Activated CD4-positive, alpha-beta T cell treated with anti-CD3 and anti-CD28 coated beads, Interleukin-2, Interleukin-6, amounts not matched to agents 100 ng/mL and 50 ng/mL, durations not matched to agents 16 hours and 8 hours (primary cell): ENCODE measurements at regions not wholly inside any gene's neighbourhood (a gene's known extent, or its start where the extent isn't known, plus 50 kb on each side); places are given as distances from the start of the nearest gene placed in this dataset.
"Not testable (repeated sequence)": the region's sequence is repeated elsewhere in the genome, so short reads cannot be mapped to it uniquely, and the experiment has no call there.

Experiments
- DNase-seq: peaks from one replicate; pipeline ENCODE4 v3.0.0-alpha.2; 2020

DNA sequence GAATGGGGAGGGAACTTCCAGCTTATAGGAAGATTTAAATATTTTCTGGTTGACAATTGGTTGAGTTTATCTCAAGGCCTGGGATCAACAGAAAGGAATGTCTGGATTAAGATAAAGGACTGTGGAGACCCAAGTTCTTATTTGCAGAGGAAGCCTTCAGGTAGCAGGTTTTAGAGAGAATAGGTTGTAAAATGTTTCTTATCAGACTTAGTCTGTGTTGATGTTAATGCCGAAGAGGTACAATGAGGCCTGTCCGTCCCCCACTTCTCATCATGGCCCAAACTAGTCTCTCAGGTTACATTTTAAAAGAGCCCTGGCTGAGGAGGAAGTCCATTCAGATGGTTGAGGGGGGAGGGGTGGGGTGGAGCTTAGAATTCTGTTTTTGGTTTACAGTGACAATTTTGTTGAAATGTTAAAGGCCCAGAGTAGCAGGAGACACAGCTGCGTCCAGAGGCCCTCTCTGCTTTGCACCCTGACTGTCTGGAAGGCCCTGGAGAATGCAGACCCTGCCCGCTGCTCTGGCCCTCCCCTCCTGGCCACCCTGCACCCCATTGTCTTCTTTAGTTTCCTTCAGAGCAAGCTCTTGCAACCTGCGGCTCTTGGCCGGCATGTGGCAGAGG, 672.5 kb upstream of the TMEM132C start:
- DNase-seq = no peak

DNA sequence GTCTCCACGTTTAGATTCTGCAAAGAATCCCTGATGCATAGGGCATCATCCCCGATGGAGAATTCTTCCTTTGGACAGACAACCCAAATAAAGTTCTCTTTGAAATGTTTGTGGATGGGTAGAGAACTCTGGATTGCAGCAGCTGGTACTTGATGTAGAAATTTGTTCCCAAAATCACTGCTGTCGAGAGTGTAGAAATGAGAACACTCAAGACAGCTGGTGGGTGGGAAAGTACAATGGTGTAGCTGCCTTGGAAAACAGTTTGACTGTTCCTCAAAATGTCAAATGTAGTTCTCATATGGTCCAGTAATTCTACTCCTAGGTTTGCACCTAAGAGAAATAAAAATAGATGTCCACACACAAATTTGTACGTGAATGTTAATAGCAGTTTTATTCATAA, 671.5 kb upstream of the TMEM132C start:
- DNase-seq = no peak

DNA sequence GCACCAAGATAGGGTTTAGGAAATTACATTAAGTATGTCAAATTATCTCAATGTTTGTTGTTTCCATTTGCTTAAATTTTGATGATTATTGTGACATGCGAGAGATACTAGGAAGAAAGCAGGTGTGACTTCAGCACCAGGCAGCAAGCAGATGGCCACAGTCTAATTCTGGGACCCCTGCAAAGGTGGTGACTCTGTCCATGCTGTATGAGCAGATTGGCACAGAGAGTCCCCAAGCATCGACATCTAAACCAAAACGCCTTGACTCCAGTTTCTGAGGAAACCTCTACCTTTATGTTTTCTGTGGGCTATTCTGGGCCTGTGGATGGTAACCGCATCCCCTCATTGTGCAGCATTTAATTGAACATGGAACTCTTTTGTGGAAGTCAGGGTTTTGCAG, 670.1 kb upstream of the TMEM132C start:
- no peak for DNase-seq

DNA sequence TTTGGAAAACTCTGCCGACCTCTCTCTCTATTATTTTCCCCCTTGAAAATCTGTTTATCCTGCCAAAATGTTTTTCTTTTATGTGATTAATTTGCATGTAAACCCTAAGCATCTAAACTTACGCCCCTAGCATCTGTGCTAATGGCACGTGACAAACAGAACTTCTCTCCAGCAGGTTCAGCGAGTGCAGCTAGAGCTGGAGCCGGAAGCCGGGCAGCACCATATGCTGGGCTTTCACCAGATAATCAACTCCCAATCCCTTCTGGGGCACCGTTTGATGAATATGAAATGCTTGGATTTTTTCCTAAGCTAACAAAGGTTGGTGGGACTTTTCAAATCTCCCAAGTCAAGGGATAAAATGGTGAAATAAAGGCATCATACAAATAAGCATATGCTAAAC, 667.5 kb upstream of the TMEM132C start:
- no peak for DNase-seq

DNA sequence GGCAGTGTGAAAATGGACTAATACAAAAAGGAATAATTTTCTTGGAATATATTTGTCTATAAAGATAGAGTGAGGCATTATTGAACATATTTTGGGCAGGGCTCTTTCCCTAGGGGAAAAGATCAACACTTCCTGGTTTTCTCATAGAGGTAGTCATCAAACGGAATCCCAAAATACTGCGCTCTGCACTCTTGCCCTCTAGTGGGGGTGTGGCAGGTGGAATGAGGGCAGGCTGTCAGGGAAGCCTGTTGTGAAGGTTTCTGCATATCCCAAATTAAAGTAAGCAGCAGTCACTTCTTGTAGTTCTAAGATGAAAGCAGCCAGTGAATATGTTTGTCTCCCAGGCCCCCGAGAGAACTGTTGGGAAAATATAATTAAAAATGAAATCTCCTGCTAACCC, 666.8 kb upstream of the TMEM132C start:
- no peak for DNase-seq

DNA sequence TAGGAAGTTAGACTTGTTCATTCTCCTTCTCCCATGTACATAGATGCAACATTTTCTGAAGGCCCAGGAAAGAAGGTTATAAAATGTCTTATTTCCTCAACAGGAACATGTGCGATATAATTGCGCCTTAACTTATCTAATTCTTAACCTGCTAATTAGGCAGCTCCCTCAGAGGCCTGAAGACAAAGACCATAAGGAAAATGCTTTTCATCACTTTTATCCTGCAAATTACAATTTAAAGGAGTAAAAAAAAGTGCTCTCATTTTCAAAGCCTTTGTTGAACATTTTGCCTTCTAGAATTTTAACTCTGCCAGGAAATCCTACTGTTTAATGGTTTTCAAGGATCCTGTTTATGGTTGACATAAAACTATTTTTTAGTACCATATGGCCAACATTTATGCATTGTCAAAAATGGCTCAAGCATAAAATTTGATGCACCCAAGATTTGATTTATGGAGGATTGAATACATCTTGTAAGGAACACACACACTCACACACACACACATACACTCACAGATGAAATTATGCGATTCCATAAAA, 660.4 kb upstream of the TMEM132C start:
- no peak for DNase-seq

DNA sequence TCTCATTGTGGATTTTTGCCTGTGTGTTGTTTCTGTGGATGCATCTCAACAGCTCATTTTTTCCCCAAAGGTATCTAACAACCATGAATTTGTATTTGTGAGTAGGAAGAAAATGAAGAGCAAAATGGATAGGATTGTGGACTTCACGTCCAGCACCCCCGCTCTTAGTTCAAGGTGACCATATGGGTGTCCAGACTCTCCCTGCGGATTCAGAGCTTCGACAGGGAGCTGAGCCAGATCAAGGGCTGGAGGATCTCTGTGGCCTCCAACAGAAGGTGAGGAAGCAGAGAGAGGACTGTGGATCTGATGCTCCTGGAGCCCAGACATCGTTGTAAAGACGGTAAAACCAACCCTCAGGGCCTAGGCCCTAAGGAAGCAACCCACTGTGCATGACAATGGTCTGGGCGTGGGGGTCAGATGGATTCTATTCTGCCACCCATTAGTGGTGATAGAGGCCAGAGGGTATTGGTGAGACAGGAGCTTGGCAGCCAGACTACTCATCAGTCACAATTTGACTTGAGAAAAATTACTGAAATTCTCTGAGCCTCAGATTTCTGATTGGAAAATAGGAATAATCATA, 659.7 kb upstream of the TMEM132C start:
- no peak for DNase-seq

DNA sequence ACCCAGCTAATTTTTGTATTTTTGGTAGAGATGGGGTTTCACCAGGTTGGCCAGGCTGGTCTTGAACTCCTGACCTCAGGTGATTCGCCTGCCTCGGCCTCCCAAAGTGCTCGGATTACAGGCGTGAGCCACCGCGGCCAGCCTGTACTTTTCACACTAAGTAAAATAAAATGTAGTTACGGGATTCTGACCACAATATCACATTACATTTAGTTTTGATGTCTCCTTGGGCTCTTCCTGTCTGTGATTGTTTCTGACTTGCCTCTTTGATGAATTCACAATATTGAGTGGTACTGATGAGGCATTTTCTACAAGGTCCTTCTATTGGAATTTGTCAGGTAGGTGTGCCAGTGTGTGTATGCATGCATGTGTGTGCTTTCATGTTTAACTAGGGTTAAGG, 658.6 kb upstream of the TMEM132C start:
- not testable (repeated sequence) for DNase-seq

DNA sequence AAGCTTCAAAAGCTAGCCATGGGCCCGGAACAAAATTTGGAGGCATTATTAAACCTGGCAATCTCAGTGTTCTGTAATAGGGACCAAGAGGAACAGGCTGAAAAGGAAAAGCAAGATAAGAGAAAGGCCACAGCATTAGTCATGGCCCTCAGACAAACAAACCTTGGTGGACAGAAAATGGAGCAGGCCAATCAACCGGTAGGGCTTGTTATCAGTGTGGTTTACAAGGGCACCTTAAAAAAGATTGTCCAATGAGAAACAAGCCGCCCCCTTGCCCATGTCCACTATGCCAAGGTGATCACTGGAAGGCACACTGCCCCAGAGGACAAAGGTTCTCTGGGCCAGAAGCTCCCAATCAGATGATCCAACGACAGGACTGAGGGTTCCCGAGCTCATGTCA, 653.9 kb upstream of the TMEM132C start:
- no peak for DNase-seq

DNA sequence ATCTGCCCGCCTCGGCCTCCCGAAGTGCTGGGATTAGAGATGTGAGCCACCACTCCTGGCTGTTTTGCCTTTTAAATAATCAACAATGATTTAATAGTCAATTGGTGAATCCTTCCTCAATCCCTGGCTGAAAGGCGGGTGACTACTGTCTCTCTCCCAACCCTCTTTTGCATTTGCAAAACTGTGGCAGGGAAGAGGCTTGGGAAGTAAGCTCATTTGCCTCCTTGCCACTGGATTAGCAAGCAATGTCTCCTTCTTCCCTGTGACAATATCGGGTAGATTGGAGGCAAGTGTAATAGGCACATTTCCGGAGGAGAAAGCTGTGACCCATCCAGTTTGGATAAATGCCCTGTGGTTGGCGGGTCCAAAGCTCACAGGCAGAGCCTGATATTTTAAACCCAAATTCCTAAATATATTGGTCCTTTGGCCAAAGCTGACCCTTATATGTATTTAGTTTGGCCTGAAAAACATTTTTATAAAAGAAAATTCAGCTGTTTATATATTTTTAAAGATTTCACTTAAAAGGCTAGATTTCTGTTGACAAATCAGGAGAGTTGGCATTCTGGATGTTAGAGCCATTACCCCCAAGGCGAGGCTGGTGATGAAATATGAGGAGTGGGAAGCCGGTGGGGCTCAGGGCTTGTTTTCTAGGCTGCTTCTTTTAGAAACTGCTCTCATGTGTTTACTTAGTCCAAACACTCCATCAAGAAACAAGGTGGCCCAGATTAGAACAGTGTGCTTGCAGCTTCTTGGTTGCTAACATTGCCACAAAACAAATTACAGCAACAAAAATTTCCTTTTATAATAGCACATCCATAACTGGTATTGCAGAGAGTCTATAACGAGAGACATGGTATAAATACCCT, 646.9 kb upstream of the TMEM132C start:
- DNase-seq = no peak

DNA sequence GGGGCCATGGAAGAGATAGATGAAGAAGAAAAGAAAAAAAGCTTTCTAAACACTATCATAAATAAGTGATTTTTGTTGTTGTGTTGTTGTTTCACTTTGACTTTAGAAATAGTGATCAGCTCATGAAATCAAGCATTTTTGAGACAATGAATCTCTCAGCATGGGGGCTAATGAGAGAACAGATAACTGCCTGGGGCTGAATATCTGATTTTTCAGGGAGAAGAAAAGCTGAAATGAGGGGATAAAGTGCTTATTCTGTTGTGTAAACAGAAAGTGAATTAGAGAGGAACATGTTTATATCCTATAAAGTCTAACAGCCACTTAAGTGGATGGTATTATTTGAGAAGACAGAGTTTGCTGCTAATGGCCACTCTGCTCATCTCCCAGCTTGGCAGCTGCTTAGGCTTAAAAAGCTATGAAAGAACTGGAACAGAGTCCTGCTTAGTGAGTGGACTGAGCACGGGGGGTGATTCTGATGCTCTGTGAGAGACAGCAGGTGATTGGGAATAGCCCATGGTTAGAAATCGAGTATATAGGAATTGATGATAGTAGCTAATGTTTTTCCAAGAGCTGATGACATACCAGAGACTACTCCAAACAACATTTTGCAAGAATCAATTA, 646.1 kb upstream of the TMEM132C start:
- DNase-seq = no peak

DNA sequence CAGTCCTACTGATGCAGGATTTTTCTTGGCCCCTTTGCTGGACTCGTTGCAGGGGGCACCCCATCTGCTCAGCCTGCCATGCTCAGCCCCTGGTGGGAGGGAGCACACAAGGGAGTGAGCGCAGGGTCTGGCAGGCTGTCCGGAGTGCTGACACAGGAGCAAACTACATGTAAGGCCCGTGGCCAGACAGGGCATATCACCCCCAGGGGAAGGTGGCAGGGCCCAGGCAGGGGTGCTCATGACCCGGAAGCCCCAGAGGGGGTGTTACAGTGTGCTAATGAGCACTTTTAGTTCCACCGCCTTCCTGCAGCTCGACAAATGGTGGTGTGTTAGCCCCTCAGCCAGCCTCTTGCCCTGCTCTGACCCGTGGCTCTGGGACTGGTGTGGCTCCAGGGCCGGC, 645.6 kb upstream of the TMEM132C start:
- no peak for DNase-seq

DNA sequence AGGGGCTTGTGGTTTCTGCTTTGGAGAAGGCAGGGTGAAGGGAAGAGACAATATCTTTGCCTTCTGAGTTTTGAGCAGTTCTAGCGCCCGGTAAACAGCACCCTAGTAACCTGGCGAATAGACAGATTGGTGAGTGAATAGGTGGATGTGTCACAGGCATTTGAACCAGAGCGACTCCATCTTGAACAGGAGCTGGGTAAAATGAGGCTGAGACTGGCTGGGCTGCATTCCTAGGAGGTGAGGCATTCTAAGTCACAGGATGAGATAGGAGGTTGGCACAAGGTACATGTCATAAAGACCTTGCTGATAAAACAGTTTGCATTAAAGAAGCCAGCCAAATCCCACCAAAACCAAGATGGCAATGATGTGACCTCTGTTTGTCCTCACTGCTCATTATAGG, 643.6 kb upstream of the TMEM132C start:
- no peak for DNase-seq

DNA sequence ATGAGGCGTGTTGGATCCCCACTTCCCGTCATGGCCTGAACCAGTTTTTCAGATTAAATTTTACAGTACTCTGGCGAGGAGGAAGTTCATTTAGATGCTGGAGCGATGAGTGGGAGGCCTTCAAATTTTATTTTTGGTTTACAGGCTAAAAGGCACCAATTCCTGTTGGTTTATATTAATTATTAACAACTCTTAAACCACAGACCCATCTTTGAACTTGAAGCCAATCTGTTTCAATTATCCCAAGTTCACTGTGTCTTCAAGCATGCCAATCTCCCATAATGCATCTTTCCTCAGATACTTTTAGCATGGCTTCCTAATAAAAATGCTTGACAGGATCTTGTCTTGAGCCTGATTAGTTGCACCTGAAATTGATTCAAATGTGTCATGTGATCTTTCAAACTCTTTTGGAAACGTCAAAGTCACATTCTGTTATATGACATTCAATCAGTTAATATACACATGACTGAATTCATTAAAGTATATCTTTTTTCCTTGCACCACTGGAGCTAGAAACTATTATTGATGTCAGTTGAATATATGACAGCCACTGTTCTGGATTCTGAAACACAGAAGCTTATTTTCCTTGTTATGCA, 641.7 kb upstream of the TMEM132C start:
- no peak for DNase-seq

DNA sequence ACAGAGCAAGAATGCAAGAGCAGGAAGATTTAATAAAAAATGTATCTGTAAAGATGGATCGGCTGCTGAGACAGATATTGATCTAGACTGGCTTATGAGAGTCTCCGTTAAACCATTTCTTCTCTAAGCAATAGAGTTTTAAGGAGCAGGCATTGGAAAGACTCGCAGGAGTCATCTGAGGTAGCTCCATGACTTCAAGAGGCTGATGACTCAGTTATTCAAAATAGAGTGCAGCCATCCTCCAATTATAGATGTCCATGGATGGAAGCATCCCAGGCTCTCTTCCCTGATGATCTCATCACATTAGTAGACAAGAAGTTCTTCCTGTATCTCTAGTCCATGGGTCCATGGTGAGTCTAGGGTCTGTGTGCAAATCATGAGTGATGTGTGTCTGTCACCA, 638.3 kb upstream of the TMEM132C start:
- DNase-seq = no peak

DNA sequence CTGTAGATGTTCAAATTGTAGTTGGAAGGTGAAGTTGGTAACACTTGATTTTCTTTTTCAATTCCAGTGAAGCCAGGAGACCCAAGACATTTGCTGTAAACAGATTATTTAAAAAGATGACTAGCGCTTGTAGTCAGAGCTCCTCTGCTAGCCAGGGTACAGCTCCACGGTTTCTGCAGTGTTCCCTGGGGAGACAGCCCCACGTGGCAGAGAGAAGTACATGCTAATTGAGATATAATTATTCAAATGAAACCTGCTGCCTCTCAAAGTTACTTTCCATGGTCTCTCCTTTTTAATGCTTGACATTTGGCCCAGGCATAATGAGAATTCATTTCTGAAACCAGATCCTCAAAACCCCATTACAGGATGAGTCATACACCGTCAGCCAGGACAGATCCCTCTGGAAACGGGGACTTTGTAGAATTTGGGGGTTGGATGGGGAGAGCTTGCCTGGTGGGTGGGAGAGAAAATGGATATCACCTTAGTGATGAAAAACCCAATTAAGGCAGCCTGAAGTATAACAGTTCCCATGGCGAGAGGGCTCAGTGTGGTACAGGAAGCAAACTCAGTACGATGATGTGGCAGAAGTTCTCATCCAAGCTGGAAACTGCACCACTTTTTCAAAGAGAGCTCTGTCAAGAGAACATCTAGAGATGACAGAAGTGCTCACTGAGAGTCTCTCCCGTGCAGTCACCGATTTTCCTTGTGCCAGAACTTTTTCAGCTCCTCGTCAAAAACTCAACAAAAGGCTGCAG, 637.7 kb upstream of the TMEM132C start:
- DNase-seq = no peak

DNA sequence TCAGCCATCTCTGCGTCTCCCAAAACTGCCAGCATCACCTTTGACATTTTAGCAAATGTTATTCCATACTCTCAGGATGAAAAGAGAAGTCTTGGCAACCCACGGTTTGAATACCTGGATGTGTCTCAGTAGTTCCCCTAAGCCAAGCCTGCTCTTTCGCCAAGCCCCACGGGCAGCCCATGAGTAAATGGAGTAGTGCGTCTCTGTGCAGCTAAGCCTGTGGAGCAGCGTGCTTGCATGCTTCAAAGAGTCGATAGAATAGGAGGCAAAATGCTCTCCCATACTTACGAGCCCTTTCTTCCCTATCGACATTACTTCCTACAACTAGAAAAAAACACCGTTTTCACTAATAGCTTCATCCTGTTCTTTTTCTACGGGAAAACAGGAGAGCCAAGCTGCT, 634.5 kb upstream of the TMEM132C start:
- DNase-seq = no peak

DNA sequence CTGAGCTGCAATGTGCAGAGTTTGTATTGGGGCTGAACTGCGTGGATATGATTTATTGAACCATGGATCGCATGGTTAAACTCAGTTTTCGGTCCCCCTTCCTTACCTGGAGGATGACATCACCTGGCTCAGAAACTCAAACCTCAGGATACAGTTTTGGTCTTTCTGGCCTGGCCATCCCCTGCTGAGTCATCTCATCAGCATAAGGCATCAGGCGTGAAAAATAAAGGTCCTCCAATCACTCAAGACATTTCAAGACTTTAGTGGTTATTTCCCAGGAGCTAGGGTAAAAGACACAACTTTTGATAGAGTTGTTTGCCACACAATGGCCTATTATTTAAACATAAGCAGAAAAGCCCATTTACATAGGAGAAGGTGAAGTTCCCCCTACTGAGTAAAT, 631.1 kb upstream of the TMEM132C start:
- no peak for DNase-seq

DNA sequence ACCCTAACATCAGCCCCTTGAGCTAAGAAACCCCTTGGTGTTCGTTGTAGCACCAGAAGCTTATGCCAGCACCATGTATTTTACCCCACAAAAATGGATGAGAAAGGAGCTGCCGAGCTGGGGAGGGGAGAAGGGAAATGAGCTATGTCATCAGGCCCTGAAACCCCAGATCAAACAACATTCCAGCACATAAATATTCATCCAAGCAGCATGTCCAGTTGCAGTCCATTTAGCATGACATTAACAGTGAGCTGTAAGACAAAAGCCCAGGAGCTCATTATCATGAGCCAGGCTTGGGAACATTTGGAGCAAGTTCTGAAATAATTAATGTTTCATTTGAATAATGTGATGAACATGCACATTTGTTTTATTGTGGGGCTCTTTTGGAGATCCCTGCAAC, 630.1 kb upstream of the TMEM132C start:
- no peak for DNase-seq

DNA sequence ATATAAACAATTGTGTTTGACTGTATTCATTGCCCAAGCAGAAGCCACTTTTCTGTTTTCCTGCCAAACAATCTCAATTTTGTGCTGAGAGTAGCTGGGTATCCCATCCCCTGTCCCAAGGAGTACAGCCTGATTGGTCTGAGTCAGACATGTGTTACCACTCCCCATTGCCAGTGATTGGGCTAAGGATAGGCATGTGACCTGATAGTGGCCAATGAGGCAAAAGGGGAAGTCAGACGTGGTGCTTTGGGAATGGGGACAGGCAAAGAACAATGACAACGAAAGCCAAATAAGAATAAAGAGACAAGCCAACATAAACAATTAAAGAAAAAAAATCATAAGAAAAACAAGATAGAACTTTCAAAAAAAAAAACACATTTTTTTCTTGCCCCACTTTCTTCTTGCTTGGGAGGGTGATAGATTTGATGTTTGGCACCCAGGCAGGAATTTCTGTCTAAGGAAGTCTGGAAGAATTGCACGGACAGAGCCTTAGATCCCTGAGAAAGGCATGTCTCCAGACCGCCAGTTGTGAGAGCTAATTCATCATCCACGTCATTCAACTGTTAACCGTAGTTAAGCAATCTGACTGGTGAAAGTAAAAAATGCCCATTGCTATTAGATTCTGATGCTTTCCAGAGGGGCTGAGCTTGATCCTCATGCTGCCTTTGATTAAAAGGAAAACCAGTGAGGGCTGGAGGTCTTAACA, 626.6 kb upstream of the TMEM132C start:
- no peak for DNase-seq

DNA sequence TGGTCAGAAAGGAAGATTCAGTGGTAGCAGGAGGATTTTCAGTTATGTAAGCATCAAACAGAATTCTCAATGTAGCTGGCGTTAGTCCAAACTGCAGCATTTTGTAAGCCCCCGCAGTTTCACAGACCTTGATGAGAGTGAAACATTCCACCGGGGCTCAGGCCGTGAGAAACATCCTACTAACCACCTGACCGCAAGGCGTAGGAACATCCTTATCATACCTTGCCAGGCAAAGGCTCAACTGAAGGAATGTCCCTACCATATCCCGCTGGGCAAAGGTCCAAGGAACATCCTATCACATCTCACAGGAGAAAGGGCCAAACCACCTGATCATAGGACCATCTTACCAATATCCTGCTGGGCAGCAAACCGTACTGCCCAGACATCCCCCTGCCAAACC, 624.8 kb upstream of the TMEM132C start:
- no peak for DNase-seq

DNA sequence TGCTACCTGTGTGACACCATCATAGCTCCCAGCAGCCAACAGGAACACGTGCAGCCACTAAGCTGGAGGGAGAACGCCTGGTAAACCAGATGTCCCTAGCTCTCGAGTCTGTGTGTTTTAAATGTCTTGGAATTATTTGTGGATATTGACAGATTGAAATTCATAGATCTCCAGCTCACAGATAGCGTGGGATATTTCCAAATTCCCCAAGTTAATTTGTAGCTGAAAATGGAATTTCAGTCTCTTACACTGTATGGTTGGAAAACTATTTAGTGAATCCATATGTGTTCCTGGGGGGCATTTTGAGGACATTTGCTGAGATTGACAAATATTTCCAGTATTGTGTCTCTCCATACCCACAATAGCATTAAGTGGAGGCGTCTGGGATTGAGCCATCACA, 618.6 kb upstream of the TMEM132C start:
- no peak for DNase-seq
